Esophagus (tissue), 2 donors: ENCODE measurements at regions not wholly inside any gene's neighbourhood (a gene's known extent, or its start where the extent isn't known, plus 50 kb on each side); places are given as distances from the start of the nearest gene placed in this dataset.

ENCODE experiments used
- H3K27ac ChIP-seq, 2 donors: one replicate each; pipeline ENCODE4 v1.5.1; 2013; ENCODE audit warnings: low read depth in 2 of 2, mild to moderate bottlenecking in 2 of 2, inconsistent platforms in 1 of 2, low read length in 1 of 2, moderate library complexity in 1 of 2
- H3K27me3 ChIP-seq, 2 donors: one replicate each; pipeline ENCODE4 v1.6.1; 2013; ENCODE audit warnings: low read length in 2 of 2, control low read depth in 1 of 2, mild to moderate bottlenecking in 1 of 2; ENCODE audit not compliant: insufficient read depth in 2 of 2, control insufficient read depth in 1 of 2
- H3K36me3 ChIP-seq, 2 donors: one replicate each; pipeline ENCODE4 v1.6.1; 2013; ENCODE audit warnings: low read length in 1 of 2; ENCODE audit not compliant: control insufficient read depth in 2 of 2, insufficient read depth in 2 of 2
- H3K4me1 ChIP-seq, 2 donors: one replicate each; pipeline ENCODE4 v1.6.1; 2013; ENCODE audit warnings: low read length in 1 of 2; ENCODE audit not compliant: control insufficient read depth in 2 of 2, insufficient read depth in 2 of 2
- H3K4me3 ChIP-seq, 2 donors: one replicate each; pipeline ENCODE4 v1.5.1; 2013; ENCODE audit warnings: low read length in 2 of 2, mild to moderate bottlenecking in 2 of 2, low read depth in 1 of 2, moderate library complexity in 1 of 2
- H3K9me3 ChIP-seq, 2 donors: one replicate each; pipeline ENCODE4 v1.6.1; 2013; ENCODE audit warnings: mild to moderate bottlenecking in 2 of 2, low read depth in 1 of 2, low read length in 1 of 2, moderate library complexity in 1 of 2; ENCODE audit not compliant: control insufficient read depth in 2 of 2, insufficient read depth in 1 of 2
- WGBS, 2 donors: extraction: QIAGEN DNeasy Blood & Tissue Kit; methylation state at CpG; one replicate each; pipeline ENCODE4 v1.1.7; 2013; 5-methylcytosine and 5-hydroxymethylcytosine counted together
- donor health status: healthy with polysubstance abuse.
- donor health status: Bipolar disorder and iron deficiency.

DNA sequence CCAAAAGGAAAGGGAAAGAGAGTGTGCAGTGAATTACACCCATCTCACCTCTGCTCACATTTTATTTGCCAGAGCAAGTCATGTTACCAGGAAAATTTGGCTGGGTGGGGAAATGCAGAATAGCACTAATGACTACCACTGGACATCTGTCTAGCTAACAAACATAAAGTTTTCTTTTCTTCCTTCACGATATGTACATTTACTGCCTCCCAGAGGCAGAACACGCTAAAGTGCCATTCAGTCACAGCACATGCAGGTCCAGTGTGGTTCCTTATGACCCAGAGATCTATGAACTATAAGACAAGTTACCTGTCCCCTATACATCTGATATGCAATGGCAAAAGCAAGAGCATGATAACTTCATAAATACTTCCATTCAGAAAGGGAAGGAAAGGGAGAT lies 194.1 kb downstream of the OGFRL1 start:
- Histone ChIP-seq H3K4me3 (no peak overlapping the region), H3K27ac (no peak overlapping the region), H3K36me3 (no peaks in the 10 kb centered on the region), H3K27me3 (no peaks in the 10 kb centered on the region), H3K9me3 (no peaks in the 10 kb centered on the region), H3K4me1 (no peaks in the 10 kb centered on the region)
- 81 to 88% methylated on average over 2 of the region's 2 CpGs for WGBS, 2 donors

DNA sequence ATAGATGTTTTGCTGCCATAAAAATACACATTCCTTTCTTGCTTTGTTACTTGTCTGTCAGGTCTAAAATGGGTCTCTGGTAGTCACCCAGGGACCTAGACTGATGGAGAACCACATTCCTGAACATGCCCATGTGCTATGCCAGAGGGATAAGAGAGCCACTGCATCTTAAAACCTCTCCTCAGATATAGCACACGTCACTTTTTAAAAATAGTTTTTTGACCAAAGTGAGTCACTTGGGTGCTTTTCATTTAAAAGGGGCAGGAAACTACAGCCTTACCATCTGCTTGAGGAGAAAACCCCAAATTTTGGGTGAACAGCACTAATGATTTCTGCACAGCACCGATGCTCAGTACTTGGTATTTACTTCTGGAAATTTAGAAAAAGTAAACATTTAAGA lies 197.8 kb downstream of the OGFRL1 start:
- no peaks in the 10 kb centered on the region for H3K27me3 ChIP-seq
- no peak overlapping the region for H3K27ac ChIP-seq
- H3K36me3 ChIP-seq = no peaks in the 10 kb centered on the region
- H3K4me3 ChIP-seq = no peak overlapping the region
- H3K4me1 ChIP-seq = no peaks in the 10 kb centered on the region
- H3K9me3 ChIP-seq = no peaks in the 10 kb centered on the region
- 68 to 76% methylated on average over 2 of the region's 2 CpGs for WGBS, 2 donors

- WGBS, 2 donors = 47 to 64% methylated on average over 4 of the region's 4 CpGs
- Histone ChIP-seq H3K9me3 (no peaks in the 10 kb centered on the region), H3K27ac (no peak overlapping the region), H3K4me3 (no peak overlapping the region), H3K27me3 (no peaks in the 10 kb centered on the region), H3K36me3 (no peaks in the 10 kb centered on the region), H3K4me1 (no peaks in the 10 kb centered on the region)
Measured at GRCh38 chr6:71488186-71488585, 199.6 kb downstream of the OGFRL1 start.

DNA sequence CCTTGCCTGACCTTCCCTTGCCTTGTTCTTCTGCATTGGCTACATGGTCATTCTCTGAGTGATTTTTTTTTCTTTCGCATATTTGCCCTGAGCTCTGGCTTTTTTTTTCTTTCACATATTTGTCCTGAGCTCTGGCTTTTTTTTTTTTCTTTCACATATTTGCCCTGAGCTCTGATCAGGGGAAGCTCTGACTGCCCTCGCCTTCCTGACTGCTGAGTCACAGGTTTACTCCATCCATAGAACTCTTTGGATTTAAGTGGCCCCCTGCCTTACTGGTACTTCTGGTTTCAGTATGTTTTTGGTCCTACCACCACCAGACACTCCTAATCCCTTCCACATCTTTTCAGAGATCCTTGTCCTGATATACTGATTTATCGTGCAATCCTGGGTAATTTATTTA lies 201.1 kb downstream of the OGFRL1 start:
- WGBS, 2 donors = 30 to 36% methylated on average over 3 of the region's 3 CpGs
- H3K27me3 ChIP-seq = no peaks in the 10 kb centered on the region

GRCh38 chr6:71490876-71491275 lies 202.3 kb downstream of the OGFRL1 start:
- Histone ChIP-seq H3K36me3 (no peaks in the 10 kb centered on the region), H3K27ac (no peak overlapping the region), H3K4me3 (no peak overlapping the region), H3K4me1 (no peaks in the 10 kb centered on the region), H3K9me3 (no peaks in the 10 kb centered on the region), H3K27me3 (no peaks in the 10 kb centered on the region)
- 76 to 79% methylated on average over 5 of the region's 5 CpGs for WGBS, 2 donors

More for the DNA sequence above, 201.1 kb downstream of the OGFRL1 start:
- no peaks in the 10 kb centered on the region for H3K9me3 ChIP-seq
- no peaks in the 10 kb centered on the region for H3K4me1 ChIP-seq
- H3K4me3 ChIP-seq = no peak overlapping the region
- no peak overlapping the region for H3K27ac ChIP-seq
- no peaks in the 10 kb centered on the region for H3K36me3 ChIP-seq

DNA sequence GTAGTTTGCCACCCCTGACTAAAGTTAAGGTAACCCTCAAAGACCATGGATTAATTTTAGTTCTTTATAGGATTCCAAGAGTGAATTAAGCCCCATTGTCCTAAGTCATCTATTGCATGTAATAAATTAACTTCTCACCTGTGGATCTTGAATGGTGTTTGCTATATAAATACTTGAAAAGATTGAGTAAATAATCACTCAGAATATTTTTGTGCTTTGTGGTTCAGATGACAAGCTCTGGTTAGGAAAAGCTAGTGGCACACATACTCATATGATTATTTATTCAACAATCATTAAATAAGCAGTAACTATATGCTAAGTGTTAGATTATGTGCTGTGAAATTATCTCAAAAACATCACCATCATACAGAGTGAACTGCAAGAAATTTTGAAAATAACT lies 203.2 kb downstream of the OGFRL1 start:
- Histone ChIP-seq H3K4me3 (no peak overlapping the region), H3K36me3 (no peaks in the 10 kb centered on the region), H3K4me1 (no peaks in the 10 kb centered on the region), H3K27me3 (no peaks in the 10 kb centered on the region), H3K27ac (no peak overlapping the region), H3K9me3 (no peaks in the 10 kb centered on the region)

- Histone ChIP-seq H3K4me3 (no peak overlapping the region), H3K36me3 (no peaks in the 10 kb centered on the region), H3K9me3 (no peaks in the 10 kb centered on the region), H3K4me1 (no peaks in the 10 kb centered on the region), H3K27me3 (no peaks in the 10 kb centered on the region), H3K27ac (no peak overlapping the region)
- WGBS, 2 donors = 41 to 87% methylated on average over 2 of the region's 2 CpGs
Measured at GRCh38 chr6:71492668-71493067, 204.1 kb downstream of the OGFRL1 start.

- peak overlapping the region in 1 of 2 donors; percentile 28 for H3K4me3 ChIP-seq
- H3K27ac ChIP-seq = no peak overlapping the region
- no peaks in the 10 kb centered on the region for H3K27me3 ChIP-seq
- no peaks in the 10 kb centered on the region for H3K36me3 ChIP-seq
- H3K9me3 ChIP-seq = no peaks in the 10 kb centered on the region
- no peaks in the 10 kb centered on the region for H3K4me1 ChIP-seq
- WGBS, 2 donors = 29 to 30% methylated on average over 5 of the region's 5 CpGs
Measured at GRCh38 chr6:71496018-71496721, 207.6 kb downstream of the OGFRL1 start.

DNA sequence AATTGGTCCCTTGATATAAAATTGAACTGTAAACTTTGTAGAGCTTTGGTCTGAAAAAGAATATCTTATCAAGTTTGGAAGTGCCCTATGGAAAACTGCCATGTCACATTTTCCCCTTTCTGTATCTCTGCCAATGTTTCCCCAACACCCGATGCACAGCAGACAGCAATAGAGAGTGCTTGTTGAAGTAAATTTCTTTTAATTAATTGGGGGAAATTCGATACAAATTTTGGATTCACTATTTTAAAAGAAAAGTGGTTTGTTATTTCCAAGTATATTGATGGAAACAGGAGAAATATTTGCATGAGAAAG lies 208.1 kb downstream of the OGFRL1 start:
- Histone ChIP-seq H3K27ac (no peak overlapping the region), H3K4me3 (no peak overlapping the region), H3K36me3 (no peaks in the 10 kb centered on the region), H3K27me3 (no peaks in the 10 kb centered on the region), H3K9me3 (no peaks in the 10 kb centered on the region), H3K4me1 (no peaks in the 10 kb centered on the region)
- WGBS, 2 donors = 44 to 45% methylated on average over 2 of the region's 2 CpGs

DNA sequence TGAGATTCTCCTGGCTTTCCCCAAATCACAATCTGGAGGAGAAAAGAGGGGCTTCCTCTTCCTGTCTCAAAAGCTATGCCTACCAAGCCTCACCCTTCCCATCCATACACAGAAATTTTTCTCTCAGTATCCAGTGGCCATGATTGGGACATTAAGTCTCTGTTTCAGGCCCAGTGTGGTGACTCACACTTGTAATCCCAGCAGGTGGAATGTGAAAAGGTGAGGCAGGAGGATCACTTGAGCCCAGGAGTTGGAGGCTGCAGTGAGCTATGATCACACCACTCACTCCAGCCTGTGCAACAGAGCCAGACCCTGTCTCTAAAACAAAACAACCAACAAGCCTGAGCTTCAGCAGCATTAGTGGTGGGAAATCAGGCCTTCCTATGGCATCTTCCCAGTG lies 210.0 kb downstream of the OGFRL1 start:
- H3K36me3 ChIP-seq = no peaks in the 10 kb centered on the region

More for the DNA sequence above, 210.0 kb downstream of the OGFRL1 start:
- Histone ChIP-seq H3K27ac (no peak overlapping the region), H3K9me3 (no peaks in the 10 kb centered on the region), H3K4me3 (no peak overlapping the region), H3K4me1 (no peaks in the 10 kb centered on the region), H3K27me3 (no peaks in the 10 kb centered on the region)
